Stimulated activated CD8-positive, alpha-beta memory T cell treated with anti-CD3 and anti-CD28 coated beads, Interleukin-15, amount 100 ng/mL, for 48 hours (primary cell): ENCODE measurements at regions not wholly inside any gene's neighbourhood (a gene's known extent, or its start where the extent isn't known, plus 50 kb on each side); places are given as distances from the start of the nearest gene placed in this dataset.

Source experiments
- DNase-seq, 2 donors: peaks; one replicate each; pipeline ENCODE4 v3.0.0-alpha.2; 2020; ENCODE audit warnings: low read depth in 2 of 2

DNA sequence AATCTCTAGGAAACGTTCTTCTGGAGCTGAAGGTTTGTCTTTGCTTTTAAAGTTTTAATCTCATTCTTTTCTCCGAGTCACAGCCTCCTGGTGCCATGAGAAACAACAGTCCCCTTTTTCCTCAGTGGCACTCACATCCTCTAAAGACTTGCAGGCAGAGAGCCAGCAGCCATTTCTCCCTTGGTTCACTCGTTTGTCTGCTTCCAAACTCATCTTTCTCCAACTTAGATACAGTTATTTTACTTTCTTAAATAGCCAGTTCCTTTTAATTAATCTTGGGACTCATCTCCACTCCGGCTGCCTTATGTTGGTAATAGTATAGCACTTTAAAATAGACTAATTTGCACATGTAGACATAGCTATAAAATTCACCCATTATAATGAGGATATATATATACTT is 555.2 kb downstream of the FGF9 start:
- no peak for DNase-seq

DNA sequence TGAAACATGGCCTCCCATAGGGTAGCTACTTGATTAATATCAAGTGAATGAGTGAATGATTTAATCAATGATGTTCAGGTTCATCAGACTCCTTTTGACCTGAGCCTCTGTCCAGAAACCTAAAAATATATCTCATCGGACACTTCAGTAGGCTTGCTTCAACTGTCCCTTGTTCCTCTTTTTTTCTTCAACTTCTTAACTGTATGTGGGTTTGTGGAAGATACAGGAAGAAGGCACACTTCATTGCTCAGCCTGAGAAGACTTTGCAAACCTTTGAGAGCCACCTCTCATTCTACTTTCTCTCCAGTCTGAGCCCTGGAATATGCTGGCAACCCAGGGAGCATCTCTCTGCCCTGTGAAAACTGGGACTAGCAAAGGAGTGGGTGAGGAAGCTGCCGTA is 557.0 kb downstream of the FGF9 start:
- no peak for DNase-seq

DNA sequence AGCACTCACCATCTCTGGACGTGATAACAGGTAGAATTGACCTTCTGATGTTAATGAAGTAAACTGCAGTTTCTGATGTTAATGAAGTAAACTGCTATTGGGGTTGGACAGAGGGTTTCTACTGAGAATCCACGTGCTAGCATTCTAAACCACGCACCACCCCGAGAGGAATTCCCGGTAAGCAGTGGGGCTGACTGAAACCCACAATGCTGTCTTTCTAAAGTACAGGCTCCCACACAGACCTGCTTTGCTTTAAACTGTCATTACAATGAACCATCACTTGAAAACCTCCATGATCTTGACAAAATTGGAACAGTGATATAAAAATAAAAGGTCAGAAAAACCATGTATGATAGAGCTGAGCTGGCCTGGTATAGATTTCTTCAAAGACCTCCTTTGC is 559.0 kb downstream of the FGF9 start:
- no peak for DNase-seq

- no peak for DNase-seq
Measured at GRCh38 chr13:22232186-22232585, 561.3 kb downstream of the FGF9 start.

DNA sequence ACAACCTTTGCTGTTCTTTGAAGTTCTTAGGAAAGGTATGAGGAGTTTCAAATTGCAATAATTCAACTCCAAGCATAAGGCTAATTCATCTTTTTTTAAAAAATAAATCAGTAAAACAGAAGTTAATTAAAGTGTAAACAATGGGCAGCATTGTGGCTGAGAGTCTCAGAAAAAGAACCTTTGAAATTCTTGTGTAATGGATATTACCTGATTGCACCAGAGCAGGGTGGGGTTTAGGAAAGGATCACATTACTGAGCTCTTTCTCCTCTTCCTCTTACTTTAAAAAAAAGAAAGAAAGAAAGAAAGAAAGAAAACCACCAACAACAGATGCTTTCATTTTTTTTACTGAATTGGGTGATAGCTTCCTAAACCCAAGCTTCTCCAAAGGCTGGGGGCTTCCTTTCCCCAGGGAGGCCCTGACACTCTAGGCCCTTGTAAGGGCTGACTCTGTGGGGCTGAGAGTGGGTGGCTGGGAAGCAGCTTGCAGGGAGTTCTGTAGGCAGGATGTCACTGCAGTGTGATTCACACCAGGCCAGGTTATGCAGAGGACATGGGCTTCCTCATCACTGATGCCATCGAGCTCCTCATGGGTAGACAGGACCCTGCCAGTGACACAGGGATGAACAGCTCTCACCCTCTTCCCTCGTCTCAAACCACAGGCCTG is 564.5 kb downstream of the FGF9 start:
- no peak for DNase-seq

DNA sequence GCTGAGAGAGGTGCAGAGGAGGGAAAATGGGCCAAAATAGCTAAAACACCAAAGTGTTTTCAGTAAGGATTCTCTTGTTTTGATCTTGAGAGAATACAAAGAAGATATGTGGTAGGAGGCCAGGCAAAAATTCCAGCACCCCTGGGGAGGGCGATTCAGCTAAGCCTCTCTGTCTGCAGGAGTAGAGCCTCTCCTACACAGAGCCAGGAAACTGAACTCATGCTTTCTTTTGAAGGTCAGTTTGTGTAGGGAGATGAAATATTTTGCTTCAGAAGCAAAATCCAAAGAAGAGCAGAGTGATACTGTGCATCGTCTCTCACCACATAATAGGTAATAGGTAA is 565.0 kb downstream of the FGF9 start:
- DNase-seq = no peak

GRCh38 chr13:22238269-22238668 is 567.4 kb downstream of the FGF9 start:
- no peak for DNase-seq

GRCh38 chr13:22240716-22241115 is 569.8 kb downstream of the FGF9 start:
- DNase-seq = no peak

GRCh38 chr13:22243469-22244163 is 572.7 kb downstream of the FGF9 start:
- no peak for DNase-seq

- DNase-seq = no peak
Measured at GRCh38 chr13:22252281-22252830, 581.5 kb downstream of the FGF9 start.

GRCh38 chr13:22253107-22253506 is 582.2 kb downstream of the FGF9 start:
- no peak for DNase-seq

GRCh38 chr13:22256111-22256639 is 585.3 kb downstream of the FGF9 start:
- DNase-seq = no peak

DNA sequence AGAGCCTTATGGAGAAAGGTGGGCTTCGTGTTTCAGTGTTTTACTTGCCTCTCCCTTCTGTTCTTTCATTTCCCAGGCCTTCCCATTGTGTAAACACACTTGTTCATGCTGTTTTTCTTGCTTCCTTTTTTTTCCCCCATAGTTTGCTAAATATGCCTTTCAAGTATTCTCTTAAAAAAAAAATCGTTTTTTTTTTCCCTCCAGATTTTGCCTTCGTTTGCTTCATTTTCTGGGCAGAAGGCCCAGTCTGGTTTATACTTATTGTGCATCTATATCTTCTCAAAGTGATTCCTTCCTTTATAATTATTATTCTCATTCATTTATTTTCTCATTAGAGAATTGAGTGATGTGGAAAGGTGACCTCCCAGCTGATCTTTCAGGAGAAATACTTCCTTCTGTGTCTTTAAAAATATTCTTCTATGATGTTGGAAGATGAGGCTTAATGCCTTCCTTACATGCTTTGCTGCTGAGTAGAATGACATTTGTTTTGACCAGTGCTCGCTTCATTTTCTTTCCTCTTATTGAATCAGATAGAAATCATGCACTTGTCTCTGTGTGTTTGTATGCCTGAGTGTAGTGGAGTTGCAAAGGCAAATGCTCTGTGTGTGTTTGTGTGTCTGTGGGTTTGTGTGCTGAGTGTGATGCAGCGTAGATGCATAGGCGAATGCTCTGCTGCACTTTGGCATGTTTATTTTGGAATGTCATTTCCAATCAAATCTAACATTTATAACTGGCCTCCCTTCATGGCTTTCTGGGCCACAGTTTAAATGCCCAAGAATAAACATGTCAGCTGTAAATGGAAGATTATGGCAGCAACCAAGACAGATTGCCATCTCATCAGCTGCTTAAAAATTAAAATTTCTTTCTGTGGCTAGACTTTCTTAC is 591.4 kb downstream of the FGF9 start:
- DNase-seq = no peak

- no peak for DNase-seq
Measured at GRCh38 chr13:22263185-22263584, 592.3 kb downstream of the FGF9 start.

DNA sequence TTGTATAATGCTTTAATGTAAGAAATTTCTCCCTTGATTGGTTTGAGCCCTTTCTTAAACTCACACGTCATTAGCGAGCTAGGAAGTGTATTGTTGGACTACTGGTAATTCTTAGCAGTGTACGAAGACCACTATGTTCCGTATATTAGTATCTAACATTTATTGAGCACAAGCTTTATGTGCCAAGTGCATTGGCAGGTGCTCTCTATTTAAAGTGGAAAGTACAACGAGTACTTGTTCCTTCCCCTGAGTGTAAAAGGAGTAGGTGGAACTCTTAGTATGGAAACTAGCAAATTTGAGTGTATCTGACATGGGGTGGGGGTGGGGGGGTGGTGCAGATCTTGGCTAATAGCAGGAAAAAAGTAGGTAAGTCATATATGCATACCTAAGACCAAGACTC is 594.7 kb downstream of the FGF9 start:
- DNase-seq = no peak

DNA sequence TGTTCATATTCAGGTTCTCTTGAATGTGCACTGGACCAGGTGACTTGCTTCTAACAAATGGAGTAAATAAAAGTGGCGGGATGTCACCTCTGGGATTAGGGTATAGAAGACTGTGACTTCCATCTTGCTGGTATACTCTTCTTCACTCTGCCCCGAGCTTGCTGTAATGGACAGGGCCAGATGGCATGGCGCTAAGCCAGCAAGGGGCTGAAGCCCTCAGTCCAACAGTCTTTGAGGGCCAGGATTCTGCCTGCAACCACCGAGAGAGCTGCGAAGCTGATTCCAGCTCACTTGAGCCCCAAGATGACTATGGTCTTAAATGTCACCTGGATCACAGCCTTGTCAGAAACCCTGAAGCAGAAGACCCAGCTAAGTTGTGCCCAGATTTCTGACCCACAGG is 600.0 kb downstream of the FGF9 start:
- no peak for DNase-seq

DNA sequence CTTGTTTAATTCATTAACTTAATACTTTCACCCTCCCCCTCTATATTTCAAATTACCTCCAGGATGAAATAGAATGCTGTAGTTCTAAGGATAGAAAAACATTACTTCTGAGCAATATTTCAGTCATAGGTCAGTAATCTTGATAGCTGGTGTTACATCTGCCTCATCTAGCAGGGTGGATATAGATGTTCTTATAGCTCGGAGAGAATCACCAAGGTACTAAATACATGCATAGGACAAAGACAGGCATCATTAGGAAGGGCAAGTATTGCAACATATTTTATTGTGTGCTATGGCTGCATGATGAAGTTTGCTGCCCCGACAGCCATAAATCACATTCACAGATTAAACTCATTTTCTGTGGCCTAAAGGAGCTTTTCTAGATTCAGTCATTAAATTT is 601.0 kb downstream of the FGF9 start:
- DNase-seq = no peak

DNA sequence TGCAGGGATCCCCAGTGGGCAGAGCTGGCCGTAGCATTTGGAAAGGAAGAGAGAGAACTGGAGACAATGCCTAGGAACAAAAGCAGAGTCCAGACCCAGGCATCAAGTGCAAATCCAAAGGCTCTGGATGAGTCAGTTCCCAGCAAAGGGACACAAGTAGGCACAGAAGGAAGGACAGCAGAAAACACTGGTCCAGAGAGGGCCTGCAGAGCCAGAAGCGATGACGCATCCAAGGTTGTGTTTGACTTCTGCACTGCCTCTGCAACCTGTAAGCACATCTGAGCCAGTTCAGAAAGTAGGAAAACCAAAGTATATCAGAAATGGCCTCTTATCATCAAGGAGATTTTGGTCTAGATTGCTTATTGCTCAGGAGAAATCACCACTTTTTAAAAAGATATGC is 604.5 kb downstream of the FGF9 start:
- no peak for DNase-seq

DNA sequence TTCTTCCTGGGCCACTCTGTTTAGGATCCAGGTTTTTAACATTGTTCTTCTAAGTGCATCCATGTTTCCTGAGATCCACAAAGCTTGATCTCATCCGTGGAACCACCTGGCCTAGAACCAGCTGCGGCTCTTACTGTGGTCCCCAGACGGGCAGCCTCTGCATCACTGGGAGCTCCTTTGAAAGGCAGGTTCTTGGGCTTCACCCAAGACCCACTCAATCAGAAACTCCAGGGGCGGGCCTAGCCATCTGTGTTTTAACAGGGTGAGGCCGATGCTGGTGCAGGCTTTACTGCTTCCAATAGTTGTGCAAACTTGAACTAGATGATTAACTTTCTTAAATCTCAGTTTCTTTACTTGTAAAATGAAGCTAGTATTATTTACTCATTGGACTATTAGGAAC is 605.7 kb downstream of the FGF9 start:
- no peak for DNase-seq

DNA sequence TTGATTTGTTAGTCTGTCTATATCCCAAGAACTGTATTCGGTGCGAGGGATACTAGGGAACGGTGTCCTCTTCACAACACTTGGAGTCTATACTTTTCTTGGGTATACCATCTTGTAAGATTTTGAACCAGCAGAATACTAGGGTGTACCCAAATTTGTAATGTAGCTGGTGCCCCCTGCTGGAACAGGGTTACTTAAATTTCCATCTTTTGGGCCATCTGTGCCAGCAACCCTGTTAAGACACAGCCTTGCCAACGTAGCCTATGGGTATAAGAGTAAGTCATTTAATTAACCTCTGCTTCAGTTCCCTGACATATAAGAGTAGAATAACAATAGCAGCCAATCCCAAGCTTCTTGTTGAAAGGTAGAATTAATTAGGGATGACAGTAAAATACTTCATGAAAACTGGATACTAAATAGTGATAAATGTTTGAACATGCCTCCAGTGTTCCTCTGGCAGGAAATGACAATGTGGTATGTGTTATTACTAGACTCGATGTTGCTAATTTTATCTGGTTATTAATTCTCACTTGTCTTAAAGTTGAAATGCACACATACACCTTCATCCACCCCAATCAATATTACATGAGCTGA is 607.6 kb downstream of the FGF9 start:
- DNase-seq = peak; percentile 15 to 28

DNA sequence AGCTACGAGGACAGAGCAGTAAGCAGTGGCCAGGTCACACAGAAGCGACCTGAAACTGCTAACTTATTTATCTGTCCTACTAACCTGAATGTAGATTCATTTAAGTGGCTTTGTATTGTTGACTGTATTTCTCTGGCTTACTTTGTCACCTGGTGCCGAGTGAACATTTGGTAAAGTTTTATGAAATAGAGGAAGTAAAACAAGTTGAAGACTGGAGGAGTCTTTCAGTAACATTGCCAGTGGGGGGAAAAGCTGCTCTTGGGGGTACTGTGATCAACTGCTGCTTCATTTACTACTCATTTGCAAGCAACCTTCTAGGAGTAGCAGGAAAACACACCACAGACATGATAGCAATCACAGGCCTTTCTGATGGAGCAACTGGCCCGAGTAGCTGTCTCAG is 615.0 kb downstream of the FGF9 start:
- DNase-seq = no peak

DNA sequence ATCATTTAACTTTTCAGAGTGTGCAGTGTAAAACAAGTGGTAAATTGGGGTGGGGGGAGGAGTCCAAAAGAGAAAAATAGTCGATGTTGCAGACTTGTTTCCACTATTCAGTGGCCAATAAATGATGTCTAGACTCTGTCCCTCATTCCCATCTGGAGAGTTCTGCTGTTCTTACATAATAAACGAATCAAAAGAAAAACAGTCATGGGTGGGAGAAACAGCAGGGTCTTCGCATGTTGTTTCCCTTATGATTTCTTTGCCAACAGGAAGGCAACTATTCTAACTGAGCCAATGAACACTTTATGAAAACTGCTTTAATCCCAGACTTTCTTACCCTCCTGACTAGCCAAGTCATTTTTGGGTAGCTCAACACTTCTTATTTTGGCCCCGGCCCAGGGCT is 615.5 kb downstream of the FGF9 start:
- DNase-seq = no peak
